T-helper 17 cell (primary cell): ENCODE measurements at regions not wholly inside any gene's neighbourhood (a gene's known extent, or its start where the extent isn't known, plus 50 kb on each side); places are given as distances from the start of the nearest gene placed in this dataset.
"Not testable (repeated sequence)": the region's sequence is repeated elsewhere in the genome, so short reads cannot be mapped to it uniquely, and the experiment has no call there.

Experiments
- ATAC-seq: fragments of 150-1000 bp; cut with Tn5 transposase; 2 replicates; pipeline ENCODE4 v1.10.0; 2021; ENCODE audit warnings: mild to moderate bottlenecking, moderate library complexity
- DNase-seq, 3 donors: peaks; one replicate each; pipeline versions ENCODE4 v3.0.0 to v3.0.0-alpha.2; 2020 to 2021
- H3K9me3 ChIP-seq: one replicate; pipeline ENCODE4 v1.7.0; 2013; ENCODE audit warnings: low read length, mild to moderate bottlenecking; ENCODE audit not compliant: control insufficient read depth, poor library complexity, severe bottlenecking
- H3K27ac Mint-ChIP-seq: one replicate; pipeline ENCODE4 v1.8.0; 2022; ENCODE audit warnings: mild to moderate bottlenecking, moderate library complexity, mixed read lengths
- H3K27me3 Mint-ChIP-seq: one replicate; pipeline ENCODE4 v1.8.0; 2022; ENCODE audit warnings: mixed read lengths
- H3K36me3 Mint-ChIP-seq: one replicate; pipeline ENCODE4 v1.8.0; 2022; ENCODE audit warnings: low read depth, mixed read lengths
- H3K4me1 Mint-ChIP-seq: one replicate; pipeline ENCODE4 v1.8.0; 2022; ENCODE audit warnings: mild to moderate bottlenecking, mixed read lengths
- H3K4me3 Mint-ChIP-seq: one replicate; pipeline ENCODE4 v1.8.0; 2022; ENCODE audit warnings: mild to moderate bottlenecking, moderate library complexity, mixed read lengths

- Mint-ChIP-seq H3K4me3 (no peak overlapping the region), H3K27me3 (peaks cover 6% of the 10 kb centered on the region), H3K27ac (no peak overlapping the region)
Observed at GRCh38 chr2:53331667-53332066, 435.9 kb upstream of the CHAC2 start.

GRCh38 chr2:53317861-53318260 is 449.7 kb upstream of the CHAC2 start:
- H3K4me1 Mint-ChIP-seq, result no peaks in the 10 kb centered on the region
- no peaks in the 10 kb centered on the region for H3K27me3 Mint-ChIP-seq

More at GRCh38 chr2:53331667-53332066, 435.9 kb upstream of the CHAC2 start:
- DNase-seq (no peak), ATAC-seq (no peak)
- no peaks in the 10 kb centered on the region for H3K9me3 ChIP-seq
- H3K4me1 Mint-ChIP-seq, result peaks cover 2% of the 10 kb centered on the region
- H3K36me3 Mint-ChIP-seq, result peaks cover 2% of the 10 kb centered on the region

GRCh38 chr2:53315149-53315548 is 452.5 kb upstream of the CHAC2 start:
- no peak for DNase-seq
- no peak overlapping the region for H3K4me3 Mint-ChIP-seq
- no peak for ATAC-seq
- no peaks in the 10 kb centered on the region for H3K27me3 Mint-ChIP-seq
- no peak overlapping the region for H3K27ac Mint-ChIP-seq
- no peaks in the 10 kb centered on the region for H3K4me1 Mint-ChIP-seq
- H3K9me3 ChIP-seq, result no peaks in the 10 kb centered on the region
- H3K36me3 Mint-ChIP-seq, result no peaks in the 10 kb centered on the region

More at GRCh38 chr2:53317861-53318260, 449.7 kb upstream of the CHAC2 start:
- no peak for ATAC-seq
- H3K9me3 ChIP-seq, result no peaks in the 10 kb centered on the region
- no peaks in the 10 kb centered on the region for H3K36me3 Mint-ChIP-seq
- no peak for DNase-seq
- H3K27ac Mint-ChIP-seq, result no peak overlapping the region
- H3K4me3 Mint-ChIP-seq, result no peak overlapping the region

- no peaks in the 10 kb centered on the region for H3K27me3 Mint-ChIP-seq
- H3K4me3 Mint-ChIP-seq, result no peak overlapping the region
- H3K27ac Mint-ChIP-seq, result no peak overlapping the region
- no peaks in the 10 kb centered on the region for H3K36me3 Mint-ChIP-seq
- H3K4me1 Mint-ChIP-seq, result no peaks in the 10 kb centered on the region
- H3K9me3 ChIP-seq, result no peaks in the 10 kb centered on the region
- ATAC-seq, result no peak
- no peak for DNase-seq
Observed at GRCh38 chr2:53314718-53315117, 452.9 kb upstream of the CHAC2 start.

- not testable (repeated sequence) for H3K4me3 Mint-ChIP-seq, H3K9me3 ChIP-seq, H3K4me1 Mint-ChIP-seq, H3K27me3 Mint-ChIP-seq, H3K27ac Mint-ChIP-seq, DNase-seq, H3K36me3 Mint-ChIP-seq, ATAC-seq
Observed at GRCh38 chr2:53313644-53314043, 454.0 kb upstream of the CHAC2 start.

- H3K36me3 Mint-ChIP-seq, result no peaks in the 10 kb centered on the region
- ATAC-seq, result no peak
- H3K9me3 ChIP-seq, result no peaks in the 10 kb centered on the region
- no peak overlapping the region for H3K27ac Mint-ChIP-seq
- H3K4me3 Mint-ChIP-seq, result no peak overlapping the region
- H3K27me3 Mint-ChIP-seq, result no peaks in the 10 kb centered on the region
- no peak for DNase-seq
- no peaks in the 10 kb centered on the region for H3K4me1 Mint-ChIP-seq
Observed at GRCh38 chr2:53312721-53313120, 454.9 kb upstream of the CHAC2 start.

- H3K27me3 Mint-ChIP-seq, result no peaks in the 10 kb centered on the region
- no peaks in the 10 kb centered on the region for H3K36me3 Mint-ChIP-seq
- H3K27ac Mint-ChIP-seq, result no peak overlapping the region
- ATAC-seq (no peak), DNase-seq (no peak)
- no peaks in the 10 kb centered on the region for H3K4me1 Mint-ChIP-seq
- H3K9me3 ChIP-seq, result no peaks in the 10 kb centered on the region
- no peak overlapping the region for H3K4me3 Mint-ChIP-seq
Observed at GRCh38 chr2:53312181-53312580, 455.4 kb upstream of the CHAC2 start.

GRCh38 chr2:53303012-53303578 is 464.5 kb upstream of the CHAC2 start:
- Mint-ChIP-seq H3K4me1 (no peaks in the 10 kb centered on the region), H3K27me3 (no peaks in the 10 kb centered on the region)
- ATAC-seq, result no peak

GRCh38 chr2:53302455-53302854 is 465.1 kb upstream of the CHAC2 start:
- H3K36me3 Mint-ChIP-seq, result no peaks in the 10 kb centered on the region
- no peak for DNase-seq
- H3K4me1 Mint-ChIP-seq, result no peaks in the 10 kb centered on the region
- no peak for ATAC-seq
- no peak overlapping the region for H3K4me3 Mint-ChIP-seq
- no peaks in the 10 kb centered on the region for H3K27me3 Mint-ChIP-seq
- no peaks in the 10 kb centered on the region for H3K9me3 ChIP-seq
- H3K27ac Mint-ChIP-seq, result no peak overlapping the region

More at GRCh38 chr2:53303012-53303578, 464.5 kb upstream of the CHAC2 start:
- Mint-ChIP-seq H3K27ac (no peak overlapping the region), H3K4me3 (no peak overlapping the region), H3K36me3 (no peaks in the 10 kb centered on the region)
- no peaks in the 10 kb centered on the region for H3K9me3 ChIP-seq
- DNase-seq, result no peak

GRCh38 chr2:53289309-53290006 is 478.1 kb upstream of the CHAC2 start:
- H3K27ac Mint-ChIP-seq, result no peak overlapping the region
- H3K4me1 Mint-ChIP-seq, result no peaks in the 10 kb centered on the region
- H3K36me3 Mint-ChIP-seq, result no peaks in the 10 kb centered on the region
- H3K4me3 Mint-ChIP-seq, result no peak overlapping the region
- H3K9me3 ChIP-seq, result no peaks in the 10 kb centered on the region
- DNase-seq (no peak), ATAC-seq (no peak)
- no peaks in the 10 kb centered on the region for H3K27me3 Mint-ChIP-seq

- H3K4me1 Mint-ChIP-seq, result no peaks in the 10 kb centered on the region
- H3K27ac Mint-ChIP-seq, result no peak overlapping the region
- no peak overlapping the region for H3K4me3 Mint-ChIP-seq
- no peak for ATAC-seq
- no peaks in the 10 kb centered on the region for H3K27me3 Mint-ChIP-seq
- H3K36me3 Mint-ChIP-seq, result no peaks in the 10 kb centered on the region
- no peaks in the 10 kb centered on the region for H3K9me3 ChIP-seq
- DNase-seq, result no peak
Observed at GRCh38 chr2:53286345-53286744, 481.3 kb upstream of the CHAC2 start.

- H3K27ac Mint-ChIP-seq, result no peak overlapping the region
- H3K4me1 Mint-ChIP-seq, result no peaks in the 10 kb centered on the region
- H3K27me3 Mint-ChIP-seq, result no peaks in the 10 kb centered on the region
- ATAC-seq, result no peak
- no peaks in the 10 kb centered on the region for H3K36me3 Mint-ChIP-seq
- DNase-seq, result no peak
- H3K4me3 Mint-ChIP-seq, result no peak overlapping the region
- H3K9me3 ChIP-seq, result no peaks in the 10 kb centered on the region
Observed at GRCh38 chr2:53275743-53276142, 491.9 kb upstream of the CHAC2 start.

- H3K4me1 Mint-ChIP-seq, result no peaks in the 10 kb centered on the region
- no peak overlapping the region for H3K27ac Mint-ChIP-seq
- ATAC-seq, result no peak
Observed at GRCh38 chr2:53268626-53269025, 499.0 kb upstream of the CHAC2 start.

GRCh38 chr2:53268086-53268485 is 499.5 kb upstream of the CHAC2 start:
- Mint-ChIP-seq H3K27me3 (no peaks in the 10 kb centered on the region), H3K27ac (no peak overlapping the region), H3K36me3 (no peaks in the 10 kb centered on the region), H3K4me3 (no peak overlapping the region), H3K4me1 (no peaks in the 10 kb centered on the region)
- DNase-seq (no peak), ATAC-seq (no peak)
- no peaks in the 10 kb centered on the region for H3K9me3 ChIP-seq

More at GRCh38 chr2:53268626-53269025, 499.0 kb upstream of the CHAC2 start:
- no peaks in the 10 kb centered on the region for H3K9me3 ChIP-seq
- Mint-ChIP-seq H3K36me3 (no peaks in the 10 kb centered on the region), H3K27me3 (no peaks in the 10 kb centered on the region), H3K4me3 (no peak overlapping the region)
- no peak for DNase-seq
